Gastroesophageal sphincter (tissue), 3 donors: ENCODE measurements at regions not wholly inside any gene's neighbourhood (a gene's known extent, or its start where the extent isn't known, plus 50 kb on each side); places are given as distances from the start of the nearest gene placed in this dataset.

Experiments
- CTCF ChIP-seq, 4 experiments: fragments of 200-600 bp in 2 of 4; fragments of 450-650 bp in 2 of 4; sonication (generic) in 1 of 4; IDR thresholded peaks; one replicate each; pipeline ENCODE4 v1.5.1; 2017 to 2019; ENCODE audit warnings: antibody characterized with exemption in 4 of 4, mild to moderate bottlenecking in 2 of 4, moderate library complexity in 2 of 4
- EP300 ChIP-seq: sonication (generic); formaldehyde crosslinking; IDR thresholded peaks from one replicate; pipeline ENCODE4 v1.6.1; 2017; ENCODE audit warnings: antibody characterized with exemption, mild to moderate bottlenecking
- POLR2A ChIP-seq, 2 donors: fragments of 450-650 bp; IDR thresholded peaks; one replicate each; pipeline ENCODE4 v1.6.1; 2017; ENCODE audit warnings: antibody characterized with exemption in 2 of 2, mild to moderate bottlenecking in 2 of 2, moderate library complexity in 1 of 2
- POLR2AphosphoS5 ChIP-seq: sonication (generic); formaldehyde crosslinking; IDR thresholded peaks from one replicate; pipeline ENCODE4 v1.6.1; 2017; ENCODE audit warnings: antibody characterized with exemption

GRCh38 chr20:57829336-57829735 lies 119.5 kb upstream of the PMEPA1 start:
- TF ChIP-seq POLR2A (IDR thresholded peaks at IDR 0.05) (no peak), CTCF (IDR thresholded peaks at IDR 0.05) (no peak), POLR2AphosphoS5 (no peak), EP300 (no peak)
